NCI-H748 treated with DMSO at 0.1 percent for 48 hours (cell line): ENCODE measurements at regions not wholly inside any gene's neighbourhood (a gene's known extent, or its start where the extent isn't known, plus 50 kb on each side); places are given as distances from the start of the nearest gene placed in this dataset.

Source experiments
- DNase-seq: peaks from one replicate; lab custom pipeline; 2025; lab: John Stamatoyannopoulos, UW

DNA sequence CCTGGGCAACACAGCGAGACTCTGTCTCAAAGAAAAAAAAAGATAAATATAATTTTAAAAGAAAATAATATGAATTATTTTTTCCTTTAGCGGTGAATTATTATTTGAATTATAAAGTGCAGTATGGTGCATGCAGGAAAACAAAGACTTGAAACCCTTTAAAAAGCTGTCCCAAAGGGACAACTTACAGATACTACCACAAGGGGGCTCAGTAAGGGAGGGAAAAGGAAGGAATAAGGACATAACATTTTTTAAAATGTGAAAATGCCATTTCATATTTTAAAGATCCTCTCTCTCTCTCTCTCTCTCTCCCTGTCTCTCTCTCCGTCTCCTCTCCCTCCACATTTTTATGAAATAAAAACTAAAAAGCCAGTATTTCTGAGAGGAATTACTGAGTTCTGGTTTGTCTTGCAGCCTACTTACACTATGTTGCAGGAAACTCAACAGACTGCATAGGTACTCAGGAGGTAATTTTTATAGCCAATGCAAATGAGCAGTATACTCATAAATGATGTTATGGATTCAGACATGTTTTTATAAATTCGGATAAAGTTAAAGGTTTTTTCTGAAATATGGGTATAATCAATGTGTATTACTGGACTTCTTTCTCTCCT is 455.0 kb upstream of the GJE1 start:
- peak; percentile 9 for DNase-seq

DNA sequence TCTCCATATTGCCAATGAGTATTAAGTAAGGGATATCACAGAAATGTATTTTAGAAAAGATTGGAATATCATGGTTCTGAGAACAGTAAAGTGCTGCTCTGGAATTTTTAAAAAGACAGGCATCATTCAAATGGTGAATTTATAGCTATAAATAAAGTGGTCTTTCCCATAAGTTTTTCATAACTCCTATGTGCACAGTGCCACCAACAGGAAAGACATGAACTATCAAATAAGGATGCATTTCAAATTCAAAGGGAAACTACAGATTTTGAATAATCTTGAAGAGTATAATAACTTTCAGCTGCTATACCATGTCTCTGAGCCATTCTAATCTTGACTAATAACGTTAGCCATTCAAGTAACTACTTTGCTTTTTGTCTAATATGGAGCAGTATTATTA is 456.8 kb upstream of the GJE1 start:
- DNase-seq, result peak; percentile 37

- DNase-seq, result no peak
Observed at GRCh38 chr6:141669141-141669540, 463.6 kb upstream of the GJE1 start.

DNA sequence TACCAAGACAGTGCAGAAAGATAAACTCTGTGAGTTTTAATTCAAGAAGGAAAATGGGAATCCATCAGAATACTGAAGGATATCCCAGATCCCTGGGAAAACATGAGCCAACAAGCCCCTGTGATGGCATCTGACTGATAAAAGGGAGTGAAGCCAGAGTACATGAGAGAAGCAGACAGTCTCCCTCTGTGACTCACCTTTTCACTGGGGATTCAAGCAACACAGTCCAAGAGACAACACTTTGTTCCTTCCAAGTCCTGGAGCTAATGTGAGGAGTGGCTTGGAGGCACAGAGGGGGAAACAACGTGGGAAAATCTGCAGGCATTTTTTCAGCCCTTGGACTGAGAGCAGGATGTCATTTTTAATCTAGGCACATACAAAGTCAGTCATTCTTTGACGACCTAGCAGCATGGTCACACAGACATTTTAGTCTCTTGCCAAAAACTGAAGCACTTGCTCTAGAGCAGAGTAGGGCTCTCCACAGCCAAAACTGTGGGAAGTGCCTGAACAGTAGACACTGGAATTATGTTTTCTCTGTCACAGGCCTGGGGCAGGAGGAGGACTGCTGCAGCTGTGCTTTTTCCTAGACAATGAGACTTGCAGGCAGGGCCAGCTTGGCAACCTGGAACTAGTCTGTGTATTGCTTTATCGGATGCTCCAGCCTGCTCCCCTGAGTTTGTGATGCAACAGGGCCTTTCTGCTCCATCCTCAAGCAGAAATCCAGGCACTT is 465.0 kb upstream of the GJE1 start:
- no peak for DNase-seq

GRCh38 chr6:141666187-141666586 is 466.5 kb upstream of the GJE1 start:
- no peak for DNase-seq

DNA sequence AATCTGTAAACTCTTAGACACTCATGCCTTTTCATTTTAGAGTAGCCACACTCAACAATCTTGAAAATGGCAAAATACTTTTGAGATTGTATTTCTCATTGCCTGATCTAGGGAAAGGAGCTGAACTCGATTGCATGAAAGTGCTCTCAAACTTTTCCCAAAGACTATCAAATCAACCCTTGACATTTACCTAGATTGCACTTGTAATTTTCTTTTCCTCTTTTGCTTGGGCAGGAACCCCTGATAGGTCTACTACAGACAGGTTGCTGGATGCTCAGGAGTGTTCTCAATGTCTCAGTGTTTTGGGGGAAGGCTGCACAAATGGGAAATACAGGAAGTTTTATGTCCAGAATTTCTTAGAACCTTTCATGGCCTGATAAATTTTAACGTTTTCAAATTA is 468.0 kb upstream of the GJE1 start:
- DNase-seq, result no peak

DNA sequence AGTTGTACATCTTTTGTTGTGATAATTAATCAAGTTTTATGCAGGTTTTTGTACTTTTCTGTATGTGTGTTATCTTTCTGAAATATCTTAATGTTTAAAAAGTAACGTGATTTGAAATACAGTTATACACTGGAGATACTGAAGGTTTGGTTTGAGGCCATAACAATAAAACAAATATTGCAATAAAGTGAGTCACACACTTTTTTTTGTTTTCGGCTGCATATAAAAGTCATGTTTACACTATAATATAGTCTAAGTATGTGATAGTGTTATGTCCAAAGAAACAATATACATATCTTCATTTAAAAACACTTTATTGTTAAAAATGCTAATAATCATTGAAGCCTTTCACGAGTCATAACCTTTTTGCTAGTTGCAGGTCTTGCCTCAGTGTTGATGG is 473.1 kb upstream of the GJE1 start:
- no peak for DNase-seq

- DNase-seq, result no peak
Observed at GRCh38 chr6:141658696-141659095, 474.0 kb upstream of the GJE1 start.

GRCh38 chr6:141657812-141658211 is 474.9 kb upstream of the GJE1 start:
- no peak for DNase-seq

DNA sequence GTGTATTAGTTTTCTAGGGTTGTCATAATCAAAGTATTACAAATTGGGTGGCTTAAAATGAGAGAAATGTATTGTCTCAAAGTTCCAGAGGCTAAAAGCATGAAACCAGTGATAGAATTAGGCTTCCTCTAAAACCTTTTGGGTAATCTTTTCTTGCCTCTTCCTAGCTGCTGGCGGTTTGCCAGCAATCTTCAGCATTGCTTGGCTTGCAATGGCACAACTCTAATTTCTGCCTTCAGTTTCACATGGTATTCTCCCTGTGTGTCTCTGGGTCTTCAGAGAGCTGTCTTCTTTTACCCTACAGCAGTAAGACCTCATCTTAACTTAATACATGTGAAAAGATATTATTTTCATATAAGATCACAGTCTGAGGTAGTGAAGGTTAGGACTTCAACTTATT is 479.1 kb upstream of the GJE1 start:
- no peak for DNase-seq

DNA sequence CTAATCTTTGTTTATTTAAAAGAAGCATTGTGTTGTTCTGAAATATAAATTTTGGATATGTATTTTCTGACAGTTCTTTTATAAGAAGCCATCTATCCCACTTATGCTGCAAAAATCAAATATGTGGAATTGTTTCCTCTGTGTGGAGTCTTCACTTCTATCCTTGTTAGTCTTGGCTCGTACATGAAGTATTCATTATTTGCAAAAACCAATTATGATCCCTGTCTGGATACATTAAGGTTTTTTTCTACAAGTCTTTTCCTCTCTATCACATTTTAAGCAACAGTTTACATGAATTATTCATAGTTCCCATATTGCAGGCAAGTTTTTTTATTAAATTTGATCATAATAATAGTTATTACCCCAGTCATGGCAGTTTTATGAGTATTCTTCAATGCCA is 490.8 kb upstream of the GJE1 start:
- no peak for DNase-seq

- no peak for DNase-seq
Observed at GRCh38 chr6:141641406-141641805, 491.3 kb upstream of the GJE1 start.

DNA sequence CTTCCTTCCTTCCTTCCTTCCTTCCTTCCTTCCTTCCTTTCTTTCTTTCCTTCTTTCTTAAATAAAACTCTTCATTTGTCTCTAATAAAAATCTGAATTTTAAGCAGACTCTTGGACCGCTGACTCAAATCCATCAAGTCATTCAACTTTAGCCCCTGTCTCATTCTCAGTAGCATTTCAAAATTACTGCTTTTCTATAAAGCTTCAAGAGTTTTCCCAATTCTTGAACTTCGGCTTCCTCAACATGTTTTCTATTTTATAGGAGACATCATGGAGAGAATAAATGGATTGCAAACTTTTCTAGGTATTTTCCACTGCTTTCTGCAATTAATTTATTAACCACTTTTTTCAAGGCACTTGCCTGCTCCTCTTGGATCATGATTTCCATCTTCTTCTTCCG is 497.1 kb upstream of the GJE1 start:
- no peak for DNase-seq

DNA sequence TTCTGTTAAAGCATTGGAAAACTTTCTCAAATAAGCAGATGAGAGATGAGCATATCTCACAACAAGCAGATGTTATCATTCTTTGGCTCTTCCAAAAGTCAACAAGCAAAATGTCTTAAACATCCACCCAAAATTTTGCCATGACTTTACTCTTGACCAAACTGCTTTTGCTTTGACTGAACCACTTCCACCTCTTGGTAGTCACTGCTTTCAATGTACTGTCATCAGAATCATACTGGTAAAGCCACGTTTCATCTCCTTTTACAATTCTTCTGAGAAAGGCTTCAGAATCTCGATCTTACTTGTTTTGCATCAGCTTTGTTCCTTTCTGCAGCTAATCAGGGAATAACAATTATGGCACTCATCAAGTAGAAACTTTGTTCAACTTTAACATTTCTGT is 498.5 kb upstream of the GJE1 start:
- DNase-seq, result no peak

GRCh38 chr6:141624301-141624700 is 508.4 kb upstream of the GJE1 start:
- DNase-seq, result no peak

DNA sequence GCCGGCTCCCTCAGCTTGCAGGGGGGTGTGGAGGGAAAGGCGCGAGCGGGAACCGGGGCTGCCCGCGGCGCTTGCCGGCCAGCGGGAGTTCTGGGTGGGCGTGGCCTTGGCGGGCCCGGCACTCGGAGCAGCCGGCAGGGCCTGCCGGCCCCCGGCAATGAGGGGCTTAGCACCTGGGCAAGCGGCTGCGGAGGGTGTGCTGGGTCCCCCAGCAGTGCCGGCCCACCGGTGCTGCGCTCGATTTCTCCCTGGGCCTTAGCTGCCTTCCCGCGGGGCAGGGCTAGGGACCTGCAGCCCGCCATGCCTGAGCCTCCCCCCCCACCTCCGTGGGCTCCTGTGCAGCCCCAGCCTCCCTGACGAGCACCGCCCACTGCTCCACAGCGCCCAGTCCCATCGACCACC is 514.5 kb upstream of the GJE1 start:
- DNase-seq, result no peak

DNA sequence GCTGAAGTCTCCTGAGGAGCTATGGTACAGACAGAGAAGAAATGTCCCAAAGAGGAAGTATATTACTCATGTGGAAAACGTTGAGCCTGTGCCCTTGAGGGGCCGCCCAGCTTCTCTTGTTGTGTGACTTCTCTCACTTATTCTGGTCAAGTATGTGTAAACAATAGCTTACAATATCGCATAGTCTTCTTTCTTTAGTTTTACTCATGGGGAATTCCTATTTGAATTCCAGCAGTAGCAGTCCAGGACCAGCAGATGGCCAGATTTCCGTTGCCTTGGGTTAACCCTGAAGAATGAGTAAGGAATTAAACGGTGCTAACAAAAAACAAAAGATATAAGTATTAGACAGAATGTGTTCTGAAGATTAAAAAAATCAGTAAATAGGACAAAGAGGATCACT is 522.0 kb upstream of the GJE1 start:
- no peak for DNase-seq

DNA sequence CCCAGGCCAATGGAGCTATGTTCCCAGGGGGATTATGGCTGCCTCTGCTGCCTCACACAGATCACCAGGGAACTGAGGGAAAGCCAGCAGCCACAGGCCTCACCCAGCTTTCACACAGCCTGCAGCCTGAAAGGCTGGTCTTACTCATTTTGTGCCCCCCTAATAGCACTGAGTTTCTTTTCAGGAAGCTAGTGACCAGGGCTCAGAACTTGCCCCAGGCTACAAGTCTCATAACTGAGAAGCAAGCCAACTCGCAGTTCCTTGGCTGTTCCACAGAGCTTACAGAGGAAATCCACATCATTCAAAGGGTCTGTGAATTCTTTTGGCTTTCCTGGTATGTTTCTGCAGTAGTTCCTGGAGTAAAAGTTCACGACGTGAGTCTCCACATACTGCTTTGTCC is 524.8 kb upstream of the GJE1 start:
- DNase-seq, result no peak

- no peak for DNase-seq
Observed at GRCh38 chr6:141598487-141598886, 534.2 kb upstream of the GJE1 start.

- no peak for DNase-seq
Observed at GRCh38 chr6:141594874-141595273, 537.9 kb upstream of the GJE1 start.

DNA sequence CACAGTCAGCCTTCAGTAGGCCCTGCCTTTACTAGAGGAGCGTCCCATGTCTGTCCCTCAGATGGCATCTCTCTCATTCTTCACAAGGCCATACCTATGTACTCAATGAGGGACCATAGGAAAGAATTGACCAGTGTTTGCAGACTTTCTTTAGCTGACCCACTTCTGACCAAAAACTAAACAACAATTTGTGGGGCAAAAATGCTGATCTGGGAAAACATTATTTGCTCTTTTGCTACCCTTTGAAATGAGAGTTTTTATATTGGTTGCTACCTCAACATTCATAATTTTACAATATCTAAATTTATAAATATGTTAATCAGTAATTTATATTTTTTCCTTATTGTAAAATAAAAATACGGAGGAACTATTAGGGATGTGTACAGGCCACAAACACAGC is 539.4 kb upstream of the GJE1 start:
- no peak for DNase-seq

GRCh38 chr6:141587482-141588266 is 545.1 kb upstream of the GJE1 start:
- no peak for DNase-seq

DNA sequence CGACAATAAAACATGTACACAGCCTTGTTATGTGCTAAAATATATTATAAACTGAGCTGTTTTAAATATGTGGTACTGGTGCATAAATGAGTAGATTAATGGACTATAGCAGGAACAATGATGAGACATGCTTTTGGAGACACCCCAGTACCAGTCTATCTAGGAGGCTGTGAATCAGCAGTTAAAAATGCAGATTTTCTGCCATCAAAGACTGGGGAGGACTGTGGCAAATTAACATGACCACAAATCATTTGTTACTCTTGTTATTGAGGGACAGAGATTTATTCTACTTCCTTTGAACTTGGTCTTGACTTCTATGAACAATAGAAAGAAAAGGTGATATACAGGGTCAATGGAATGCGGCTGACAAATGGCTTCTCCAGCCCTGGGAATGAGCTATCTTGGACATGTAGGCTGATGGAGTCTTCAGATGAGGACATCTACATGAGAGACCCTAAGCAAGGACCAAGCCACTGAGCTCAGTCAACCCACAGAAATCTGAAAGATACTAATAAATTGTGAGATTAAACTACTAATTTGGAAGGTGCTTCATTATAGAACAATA is 551.7 kb upstream of the GJE1 start:
- DNase-seq, result no peak
